Gastrocnemius medialis (tissue), 4 donors: ENCODE measurements at regions not wholly inside any gene's neighbourhood (a gene's known extent, or its start where the extent isn't known, plus 50 kb on each side); places are given as distances from the start of the nearest gene placed in this dataset.
"Not testable (repeated sequence)": the region's sequence is repeated elsewhere in the genome, so short reads cannot be mapped to it uniquely, and the experiment has no call there.

Source experiments
- ATAC-seq, 2 donors: fragments of 150-250 bp; one replicate each; pipeline ENCODE4 v1.9.1; 2016
- DNase-seq, 2 donors: peaks; one replicate each; pipeline ENCODE4 v3.0.0-alpha.2; 2019
- H3K27ac ChIP-seq, 4 donors: fragments of 200-600 bp; sonication (generic); 1 replicate in 1 of 4; 2 replicates in 3 of 4; pipeline ENCODE4 v1.5.1; 2016 to 2018; ENCODE audit warnings: mild to moderate bottlenecking in 2 of 4, moderate library complexity in 1 of 4
- H3K27me3 ChIP-seq, 3 donors: fragments of 200-600 bp; sonication (generic) in 2 of 3; 1 replicate in 1 of 3; 2 replicates in 2 of 3; pipeline versions ENCODE4 v1.5.1 to v1.6.0; 2016 to 2019; ENCODE audit warnings: mild to moderate bottlenecking in 1 of 3, moderate library complexity in 1 of 3
- H3K36me3 ChIP-seq, 2 donors: fragments of 200-600 bp; sonication (generic) in 1 of 2; one replicate each; pipeline ENCODE4 v1.5.1; 2017 to 2018
- H3K4me1 ChIP-seq, 2 donors: fragments of 200-600 bp; sonication (generic) in 1 of 2; one replicate each; pipeline ENCODE4 v1.5.1; 2016 to 2017; ENCODE audit warnings: mild to moderate bottlenecking in 2 of 2
- H3K4me3 ChIP-seq, 4 donors: fragments of 200-600 bp; sonication (generic) in 3 of 4; 1 replicate in 1 of 4; 2 replicates in 3 of 4; pipeline ENCODE4 v1.5.1; 2016 to 2019; ENCODE audit warnings: mild to moderate bottlenecking in 2 of 4
- H3K9me3 ChIP-seq, 3 donors: fragments of 200-600 bp; sonication (generic) in 2 of 3; 1 replicate in 1 of 3; 2 replicates in 2 of 3; pipeline ENCODE4 v1.5.1; 2016 to 2019
- CTCF ChIP-seq, 5 experiments: fragments of 450-650 bp in 3 of 5; fragments of 200-600 bp in 2 of 5; sonication (generic) in 2 of 5; IDR thresholded peaks in 4 of 5; conservative IDR thresholded peaks in 1 of 5; 1 replicate in 4 of 5; 2 replicates in 1 of 5; pipeline ENCODE4 v1.5.1; 2016 to 2019; ENCODE audit warnings: antibody characterized with exemption in 5 of 5, mild to moderate bottlenecking in 3 of 5, moderate library complexity in 3 of 5
- POLR2A ChIP-seq, 2 donors: fragments of 450-650 bp; IDR thresholded peaks; one replicate each; pipeline ENCODE4 v1.6.1; 2017; ENCODE audit warnings: antibody characterized with exemption in 2 of 2, mild to moderate bottlenecking in 2 of 2, moderate library complexity in 2 of 2
- in situ Hi-C, 4 donors: fragments of 200-750 bp; cut with MboI; loops; one replicate each; pipeline versions ENCODE4 v1.15.0 to v1.8.0; 2017; ENCODE audit warnings: low sequenced_read_pairs in 4 of 4
- intact Hi-C: fragments of 100-400 bp; cut with DNase I; formaldehyde crosslinking; loops from one replicate; pipeline ENCODE4 v1.15.1; 2023; ENCODE audit warnings: low total_unique reads

- no peak for DNase-seq
- intact Hi-C loops: no loop called here
- Histone ChIP-seq H3K36me3 (no peaks in the 10 kb centered on the region), H3K27ac (no peak overlapping the region), H3K27me3 (no peaks in the 10 kb centered on the region), H3K4me1 (no peaks in the 10 kb centered on the region), H3K4me3 (no peak overlapping the region), H3K9me3 (no peaks in the 10 kb centered on the region)
- TF ChIP-seq POLR2A (IDR thresholded peaks at IDR 0.05) (no peak), CTCF (IDR thresholded peaks at IDR 0.05 in 4 of 5, conservative IDR thresholded peaks at IDR 0.05 in 1 of 5) (no peak)
- in situ Hi-C loops: no loop called here
- ATAC-seq: no peak
These were observed 289.1 kb upstream of the KLF4 start for GRCh38 chr9:107778661-107779060.

- H3K9me3 ChIP-seq, DNase-seq, intact Hi-C loops, H3K4me3 ChIP-seq, H3K27ac ChIP-seq, in situ Hi-C loops, H3K36me3 ChIP-seq, ATAC-seq, H3K27me3 ChIP-seq, H3K4me1 ChIP-seq: not testable (repeated sequence)
These were observed 284.5 kb upstream of the KLF4 start for GRCh38 chr9:107774099-107774498.

- Histone ChIP-seq H3K4me1 (peaks cover 0 to 1% of the 10 kb centered on the region in 2 donors), H3K36me3 (no peaks in the 10 kb centered on the region), H3K4me3 (no peak overlapping the region), H3K27me3 (no peaks in the 10 kb centered on the region), H3K27ac (no peak overlapping the region), H3K9me3 (no peaks in the 10 kb centered on the region)
- no peak for ATAC-seq
- in situ Hi-C loops: no loop called here
- intact Hi-C loops: no loop called here
- DNase-seq: no peak
- TF ChIP-seq CTCF (IDR thresholded peaks at IDR 0.05 in 4 of 5, conservative IDR thresholded peaks at IDR 0.05 in 1 of 5) (no peak), POLR2A (IDR thresholded peaks at IDR 0.05) (no peak)
These were observed 283.4 kb upstream of the KLF4 start for GRCh38 chr9:107772988-107773387.

- Histone ChIP-seq H3K4me3 (no peak overlapping the region), H3K4me1 (peaks cover 0 to 10% of the 10 kb centered on the region in 2 donors), H3K9me3 (no peaks in the 10 kb centered on the region), H3K36me3 (no peaks in the 10 kb centered on the region), H3K27me3 (no peaks in the 10 kb centered on the region), H3K27ac (no peak overlapping the region)
- DNase-seq: no peak
- in situ Hi-C loops (no loop called here), intact Hi-C loops (no loop called here)
- TF ChIP-seq POLR2A (IDR thresholded peaks at IDR 0.05): no peak
- TF ChIP-seq CTCF (IDR thresholded peaks at IDR 0.05 in 4 of 5, conservative IDR thresholded peaks at IDR 0.05 in 1 of 5): no peak
- no peak for ATAC-seq
These were observed 281.1 kb upstream of the KLF4 start for GRCh38 chr9:107770716-107771115.

- Histone ChIP-seq H3K36me3 (no peaks in the 10 kb centered on the region), H3K27me3 (no peaks in the 10 kb centered on the region), H3K4me3 (no peak overlapping the region), H3K9me3 (no peaks in the 10 kb centered on the region), H3K27ac (peak overlapping the region; percentile 34 to 61 (median 36)), H3K4me1 (peaks cover 0 to 10% of the 10 kb centered on the region in 2 donors)
- no peak for TF ChIP-seq POLR2A (IDR thresholded peaks at IDR 0.05)
- TF ChIP-seq CTCF (IDR thresholded peaks at IDR 0.05 in 4 of 5, conservative IDR thresholded peaks at IDR 0.05 in 1 of 5): no peak
- intact Hi-C loops (no loop called here), in situ Hi-C loops (no loop called here)
- DNase-seq (no peak), ATAC-seq (peak; percentile 75 to 85)
These were observed 278.7 kb upstream of the KLF4 start for GRCh38 chr9:107768224-107768623.
